ENCODE measurements at regions not wholly inside any gene's neighbourhood (a gene's known extent, or its start where the extent isn't known, plus 50 kb on each side); places are given as distances from the start of the nearest gene placed in this dataset.

- TF ChIP-seq BACH2 (CRISPR knock-in tag; IDR thresholded peaks at IDR 0.05; ENCODE audit: borderline replicate concordance) = no peak
- ATAC-seq = no peak
Observed at GRCh38 chr5:24783596-24783995, 138.8 kb upstream of the CDH10 start.

DNA sequence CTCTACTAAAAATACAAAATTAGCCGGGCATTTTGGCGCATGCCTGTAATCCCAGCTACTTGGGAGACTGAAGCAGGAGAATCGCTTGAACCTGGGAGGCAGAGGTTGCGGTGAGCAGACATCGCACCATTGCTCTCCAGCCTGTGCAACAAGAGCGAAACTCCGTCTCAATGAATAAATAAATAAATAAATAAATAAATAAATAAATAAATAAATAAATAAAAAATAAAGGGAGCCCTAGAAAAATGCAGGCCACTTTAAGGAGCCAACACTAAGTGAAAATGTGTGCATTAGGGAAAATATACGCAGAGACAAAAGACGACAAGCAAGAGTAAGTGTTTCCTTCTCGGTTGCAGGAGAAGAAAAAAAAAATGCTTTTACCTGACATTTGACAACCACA is 132.6 kb upstream of the CDH10 start:
- no peak for ATAC-seq
- TF ChIP-seq ESRRG (CRISPR knock-in tag; IDR thresholded peaks at IDR 0.05) (no peak), TSHZ2 (CRISPR knock-in tag; IDR thresholded peaks at IDR 0.05) (no peak), BACH2 (CRISPR knock-in tag; IDR thresholded peaks at IDR 0.05; ENCODE audit: borderline replicate concordance) (no peak), ZNF70 (CRISPR knock-in tag; IDR thresholded peaks at IDR 0.05) (no peak), TCF4 (CRISPR knock-in tag; IDR thresholded peaks at IDR 0.05; ENCODE audit: borderline replicate concordance) (no peak), PATZ1 (CRISPR knock-in tag; IDR thresholded peaks at IDR 0.05; ENCODE audit: borderline replicate concordance) (no peak), POU6F1 (CRISPR knock-in tag; IDR thresholded peaks at IDR 0.05; ENCODE audit: borderline replicate concordance, low read depth) (no peak), ARNTL (CRISPR knock-in tag; IDR thresholded peaks at IDR 0.05; ENCODE audit: borderline replicate concordance, low read depth) (no peak), ZFP3 (CRISPR knock-in tag; IDR thresholded peaks at IDR 0.05) (no peak), PPARA (CRISPR knock-in tag; IDR thresholded peaks at IDR 0.05; ENCODE audit: borderline replicate concordance) (no peak), SNAI2 (CRISPR knock-in tag; IDR thresholded peaks at IDR 0.05) (no peak), ISL1 (CRISPR knock-in tag; IDR thresholded peaks at IDR 0.05) (no peak), GLIS3 (CRISPR knock-in tag; IDR thresholded peaks at IDR 0.05) (no peak), OSR1 (CRISPR knock-in tag; IDR thresholded peaks at IDR 0.05) (no peak), ZNF565 (CRISPR knock-in tag; conservative IDR thresholded peaks at IDR 0.05; ENCODE audit: low read depth) (no peak), CSDC2 (CRISPR knock-in tag; IDR thresholded peaks at IDR 0.05) (no peak), ZNF8 (CRISPR knock-in tag; IDR thresholded peaks at IDR 0.05) (no peak), RARB (CRISPR knock-in tag; IDR thresholded peaks at IDR 0.05) (no peak)
- TF ChIP-seq, protein P1, sequence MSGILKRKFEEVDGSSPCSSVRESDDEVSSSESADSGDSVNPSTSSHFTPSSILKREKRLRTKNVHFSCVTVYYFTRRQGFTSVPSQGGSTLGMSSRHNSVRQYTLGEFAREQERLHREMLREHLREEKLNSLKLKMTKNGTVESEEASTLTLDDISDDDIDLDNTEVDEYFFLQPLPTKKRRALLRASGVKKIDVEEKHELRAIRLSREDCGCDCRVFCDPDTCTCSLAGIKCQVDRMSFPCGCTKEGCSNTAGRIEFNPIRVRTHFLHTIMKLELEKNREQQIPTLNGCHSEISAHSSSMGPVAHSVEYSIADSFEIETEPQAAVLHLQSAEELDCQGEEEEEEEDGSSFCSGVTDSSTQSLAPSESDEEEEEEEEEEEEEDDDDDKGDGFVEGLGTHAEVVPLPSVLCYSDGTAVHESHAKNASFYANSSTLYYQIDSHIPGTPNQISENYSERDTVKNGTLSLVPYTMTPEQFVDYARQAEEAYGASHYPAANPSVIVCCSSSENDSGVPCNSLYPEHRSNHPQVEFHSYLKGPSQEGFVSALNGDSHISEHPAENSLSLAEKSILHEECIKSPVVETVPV (CRISPR knock-in tag; IDR thresholded peaks at IDR 0.05) = no peak
- TF ChIP-seq, protein P2, sequence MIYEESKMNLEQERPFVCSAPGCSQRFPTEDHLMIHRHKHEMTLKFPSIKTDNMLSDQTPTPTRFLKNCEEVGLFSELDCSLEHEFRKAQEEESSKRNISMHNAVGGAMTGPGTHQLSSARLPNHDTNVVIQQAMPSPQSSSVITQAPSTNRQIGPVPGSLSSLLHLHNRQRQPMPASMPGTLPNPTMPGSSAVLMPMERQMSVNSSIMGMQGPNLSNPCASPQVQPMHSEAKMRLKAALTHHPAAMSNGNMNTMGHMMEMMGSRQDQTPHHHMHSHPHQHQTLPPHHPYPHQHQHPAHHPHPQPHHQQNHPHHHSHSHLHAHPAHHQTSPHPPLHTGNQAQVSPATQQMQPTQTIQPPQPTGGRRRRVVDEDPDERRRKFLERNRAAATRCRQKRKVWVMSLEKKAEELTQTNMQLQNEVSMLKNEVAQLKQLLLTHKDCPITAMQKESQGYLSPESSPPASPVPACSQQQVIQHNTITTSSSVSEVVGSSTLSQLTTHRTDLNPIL (CRISPR knock-in tag; IDR thresholded peaks at IDR 0.05; ENCODE audit: low read depth) = no peak

GRCh38 chr5:24773261-24773660 is 128.5 kb upstream of the CDH10 start:
- TF ChIP-seq PPARA (CRISPR knock-in tag; IDR thresholded peaks at IDR 0.05; ENCODE audit: borderline replicate concordance) = no peak
- TF ChIP-seq ESRRG (CRISPR knock-in tag; IDR thresholded peaks at IDR 0.05) = no peak
- no peak for ATAC-seq

DNA sequence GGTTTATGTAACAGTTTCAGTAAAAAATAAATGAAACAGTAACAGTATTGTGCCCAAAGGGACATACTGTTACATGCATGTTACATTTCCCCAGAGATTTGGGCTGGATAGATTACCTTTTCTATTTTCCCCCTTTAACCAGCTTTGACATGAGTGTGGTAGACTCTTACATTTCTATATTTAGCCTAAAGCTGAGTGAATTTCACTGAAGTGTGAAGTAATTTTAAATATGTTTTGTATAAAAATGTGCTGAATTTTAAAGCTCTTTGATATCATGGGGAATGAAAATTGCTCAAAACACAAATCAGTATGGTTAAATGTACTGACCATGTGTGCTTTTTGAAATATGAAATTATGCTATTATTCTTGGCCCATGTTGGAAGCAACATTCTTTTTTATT is 122.3 kb upstream of the CDH10 start:
- no peak; the same call in 2 of the 3 replicates for ATAC-seq
- TF ChIP-seq OSR1 (CRISPR knock-in tag; IDR thresholded peaks at IDR 0.05) (no peak), TOX (CRISPR knock-in tag; IDR thresholded peaks at IDR 0.05; ENCODE audit: borderline replicate concordance) (no peak), TSHZ2 (CRISPR knock-in tag; IDR thresholded peaks at IDR 0.05) (no peak)

All from SK-N-SH treated with all-trans-retinoic acid at 6 μM for 48 hours (cell line).